ES-I3 (cell line): ENCODE measurements at regions not wholly inside any gene's neighbourhood (a gene's known extent, or its start where the extent isn't known, plus 50 kb on each side); places are given as distances from the start of the nearest gene placed in this dataset.
"Not testable (repeated sequence)": the region's sequence is repeated elsewhere in the genome, so short reads cannot be mapped to it uniquely, and the experiment has no call there.

Source experiments
- H3K36me3 ChIP-seq: 2 replicates; pipeline ENCODE4 v1.6.1; 2013; ENCODE audit warnings: mild to moderate bottlenecking, low read length, control low read depth, moderate library complexity; ENCODE audit not compliant: insufficient read depth
- H3K4me1 ChIP-seq: 2 replicates; pipeline ENCODE4 v1.6.1; 2013; ENCODE audit warnings: mild to moderate bottlenecking, control low read depth, low read length; ENCODE audit not compliant: insufficient read depth
- H3K9ac ChIP-seq: 2 replicates; pipeline ENCODE4 v1.6.1; 2013; ENCODE audit warnings: low read depth, mild to moderate bottlenecking, low read length, moderate library complexity
- H3K9me3 ChIP-seq: 2 replicates; pipeline ENCODE4 v1.6.1; 2013; ENCODE audit warnings: mild to moderate bottlenecking, low read length, moderate library complexity; ENCODE audit not compliant: control insufficient read depth, insufficient read depth

DNA sequence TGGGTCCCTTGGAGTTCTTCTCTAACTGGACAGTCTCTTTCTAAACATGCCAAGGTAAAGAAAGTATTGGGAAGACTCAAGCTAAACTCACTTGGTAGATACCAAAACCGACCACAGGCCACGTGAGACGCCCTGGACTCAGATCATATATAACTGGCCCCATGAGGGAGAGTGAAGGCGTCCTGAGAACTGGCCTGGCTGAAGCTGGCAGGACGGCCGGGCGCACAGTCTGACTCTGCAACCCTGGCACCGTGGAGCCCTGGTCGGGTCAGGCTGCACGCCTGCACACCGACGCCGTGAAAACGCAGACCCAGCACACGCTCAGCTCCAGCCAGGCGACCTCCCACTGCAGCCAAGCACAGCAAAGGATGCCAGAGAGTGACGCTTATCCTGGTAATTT lies 122.5 kb upstream of the SPACA7 start:
- no peaks in the 10 kb centered on the region for H3K36me3 ChIP-seq
- no peaks in the 10 kb centered on the region for H3K9me3 ChIP-seq
- no peaks in the 10 kb centered on the region for H3K4me1 ChIP-seq
- no peak overlapping the region for H3K9ac ChIP-seq

DNA sequence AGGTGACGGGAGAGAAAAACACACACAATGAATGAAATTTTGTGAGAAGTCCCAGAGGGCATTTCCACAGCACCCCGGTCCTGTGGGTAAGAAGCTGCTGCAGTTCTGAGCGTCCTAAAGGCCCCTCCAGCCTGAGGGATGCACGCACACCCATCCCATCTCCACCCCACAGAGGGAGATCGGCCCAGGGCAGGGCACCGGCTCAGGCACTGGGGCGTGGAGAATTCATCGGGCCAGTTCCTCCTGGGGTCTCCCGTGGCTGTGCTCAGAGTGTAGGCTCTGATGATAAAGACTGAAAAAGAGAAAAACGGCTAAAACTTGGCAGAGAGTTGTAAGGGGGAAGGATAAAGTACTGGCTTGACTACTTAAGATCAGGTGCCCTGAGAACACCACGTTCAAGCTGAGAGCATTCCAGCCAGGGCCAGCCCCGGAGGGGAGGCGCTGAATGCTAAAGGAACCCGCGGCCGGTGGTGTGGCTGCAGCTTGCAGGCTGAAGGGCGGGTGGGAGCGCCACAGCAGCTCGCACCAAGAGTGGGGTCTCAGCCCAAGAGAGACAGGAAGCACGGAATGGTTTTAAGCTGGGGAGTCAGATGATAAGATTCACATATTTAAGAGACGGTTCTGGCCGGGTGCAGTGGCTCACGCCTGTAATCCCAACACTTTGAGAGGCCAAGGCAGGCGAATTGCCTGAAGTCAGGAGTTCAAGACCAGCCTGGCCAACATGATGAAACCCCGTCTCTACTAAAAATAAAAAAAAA lies 121.9 kb upstream of the SPACA7 start:
- no peaks in the 10 kb centered on the region for H3K4me1 ChIP-seq
- H3K9ac ChIP-seq, result no peak overlapping the region
- H3K36me3 ChIP-seq, result no peaks in the 10 kb centered on the region
- H3K9me3 ChIP-seq, result no peaks in the 10 kb centered on the region

DNA sequence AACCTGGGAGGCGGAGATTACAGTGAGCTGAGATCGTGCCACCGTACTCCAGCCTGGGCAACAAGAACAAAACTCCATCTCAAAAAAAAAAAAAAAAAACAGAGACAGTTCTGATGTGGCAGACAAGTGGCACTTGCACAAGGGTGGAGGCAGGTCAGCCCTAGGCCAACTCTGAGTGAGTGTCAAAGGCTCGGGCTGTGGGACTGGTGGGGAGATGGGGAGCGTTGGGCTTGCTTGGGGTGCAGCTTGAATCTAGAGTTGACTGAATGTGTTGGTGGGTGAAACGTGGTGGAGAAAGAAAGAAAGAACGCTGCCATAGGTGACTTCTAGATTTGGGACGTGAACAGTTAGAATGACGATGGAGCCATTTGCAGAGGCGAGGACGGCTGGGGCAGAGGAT lies 121.3 kb upstream of the SPACA7 start:
- no peaks in the 10 kb centered on the region for H3K9me3 ChIP-seq
- H3K36me3 ChIP-seq, result no peaks in the 10 kb centered on the region
- H3K4me1 ChIP-seq, result no peaks in the 10 kb centered on the region

DNA sequence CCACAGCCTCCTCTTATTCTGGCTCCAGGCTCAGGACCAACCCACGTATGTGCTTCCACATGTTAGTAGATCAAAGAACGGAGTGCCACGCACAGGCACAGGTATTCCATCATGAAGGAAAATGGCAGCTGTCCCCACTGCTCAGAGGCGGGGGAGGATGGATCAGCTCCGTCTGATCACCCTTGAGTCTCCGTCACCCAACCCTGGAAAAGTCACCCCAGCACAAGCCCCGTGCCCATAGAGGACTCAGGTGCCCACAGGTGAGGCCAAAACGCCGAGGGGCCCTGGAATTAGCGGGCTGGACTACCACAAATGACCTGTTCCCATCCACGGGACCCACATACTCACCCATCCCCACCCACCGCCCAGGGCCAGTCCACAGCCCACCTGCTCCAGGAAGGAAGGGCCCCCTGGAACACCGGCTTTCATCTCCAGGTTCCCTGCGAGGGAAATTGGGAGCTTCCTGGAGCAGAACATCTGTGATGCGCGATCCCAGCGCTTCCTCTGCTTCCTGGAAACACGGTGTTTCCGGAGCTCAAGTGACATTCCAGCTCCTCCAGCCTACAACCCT lies 120.5 kb upstream of the SPACA7 start:
- H3K36me3 ChIP-seq, result no peaks in the 10 kb centered on the region
- no peaks in the 10 kb centered on the region for H3K9me3 ChIP-seq
- no peak overlapping the region for H3K9ac ChIP-seq
- no peaks in the 10 kb centered on the region for H3K4me1 ChIP-seq

More for the DNA sequence above, 121.3 kb upstream of the SPACA7 start:
- H3K9ac ChIP-seq, result no peak overlapping the region

DNA sequence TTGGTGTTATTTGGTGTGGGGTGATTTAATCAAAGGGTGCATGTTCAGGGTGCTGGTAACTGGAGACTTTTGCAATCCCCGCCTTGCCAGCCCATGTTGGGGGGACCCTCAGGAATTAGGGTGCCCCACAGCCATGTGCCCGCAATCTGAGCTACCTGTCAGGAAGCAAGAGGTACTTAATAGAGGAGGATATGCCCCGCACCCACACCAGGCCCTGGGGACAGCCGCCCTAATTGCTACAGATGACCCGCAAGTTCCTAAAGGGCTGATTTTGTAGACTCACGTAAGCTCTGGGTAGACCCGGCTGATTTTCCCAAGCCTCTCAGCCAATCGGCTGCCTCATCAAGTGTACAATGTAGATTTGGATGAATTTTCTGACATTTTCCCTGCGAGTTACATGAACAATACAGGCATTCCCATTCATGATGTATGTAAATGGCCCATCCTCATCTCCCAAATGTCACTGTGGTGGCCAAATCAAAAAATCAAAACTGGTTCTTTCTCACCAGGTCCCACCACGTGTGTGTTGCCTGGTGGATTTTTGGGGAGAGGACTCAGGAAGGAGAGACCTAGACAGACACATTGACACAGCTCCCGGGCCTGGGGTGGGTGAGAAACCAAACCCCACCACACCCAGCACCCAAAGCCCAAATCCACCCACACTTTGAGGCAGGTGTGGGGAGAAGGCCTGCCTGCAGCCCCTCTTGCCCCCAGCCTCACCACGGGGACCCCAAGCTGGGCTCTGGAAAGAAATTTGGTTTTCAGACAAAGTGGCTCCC lies 119.2 kb upstream of the SPACA7 start:
- Histone ChIP-seq H3K9ac (no peak overlapping the region), H3K4me1 (no peaks in the 10 kb centered on the region), H3K9me3 (no peaks in the 10 kb centered on the region), H3K36me3 (no peaks in the 10 kb centered on the region)

DNA sequence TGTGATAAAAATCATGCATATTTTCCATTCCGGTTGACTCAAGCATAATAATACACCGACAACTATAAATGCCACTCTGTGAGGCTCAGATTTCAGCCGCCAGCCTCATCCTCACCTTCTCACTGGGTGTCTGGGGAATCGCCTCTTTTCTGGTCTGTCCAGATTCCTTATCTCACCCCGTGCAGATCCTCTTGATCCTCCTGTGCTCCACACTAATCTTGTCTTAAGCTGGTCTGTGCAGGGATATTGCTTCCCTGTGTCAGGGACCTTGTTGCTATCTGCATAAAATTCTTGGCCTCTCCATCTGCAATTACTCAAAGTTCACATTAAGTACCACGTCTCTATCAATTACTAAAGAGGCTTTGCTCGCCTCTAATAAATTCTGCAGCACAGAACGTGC lies 116.6 kb upstream of the SPACA7 start:
- Histone ChIP-seq H3K9ac (no peak overlapping the region), H3K9me3 (no peaks in the 10 kb centered on the region), H3K36me3 (no peaks in the 10 kb centered on the region), H3K4me1 (no peaks in the 10 kb centered on the region)

DNA sequence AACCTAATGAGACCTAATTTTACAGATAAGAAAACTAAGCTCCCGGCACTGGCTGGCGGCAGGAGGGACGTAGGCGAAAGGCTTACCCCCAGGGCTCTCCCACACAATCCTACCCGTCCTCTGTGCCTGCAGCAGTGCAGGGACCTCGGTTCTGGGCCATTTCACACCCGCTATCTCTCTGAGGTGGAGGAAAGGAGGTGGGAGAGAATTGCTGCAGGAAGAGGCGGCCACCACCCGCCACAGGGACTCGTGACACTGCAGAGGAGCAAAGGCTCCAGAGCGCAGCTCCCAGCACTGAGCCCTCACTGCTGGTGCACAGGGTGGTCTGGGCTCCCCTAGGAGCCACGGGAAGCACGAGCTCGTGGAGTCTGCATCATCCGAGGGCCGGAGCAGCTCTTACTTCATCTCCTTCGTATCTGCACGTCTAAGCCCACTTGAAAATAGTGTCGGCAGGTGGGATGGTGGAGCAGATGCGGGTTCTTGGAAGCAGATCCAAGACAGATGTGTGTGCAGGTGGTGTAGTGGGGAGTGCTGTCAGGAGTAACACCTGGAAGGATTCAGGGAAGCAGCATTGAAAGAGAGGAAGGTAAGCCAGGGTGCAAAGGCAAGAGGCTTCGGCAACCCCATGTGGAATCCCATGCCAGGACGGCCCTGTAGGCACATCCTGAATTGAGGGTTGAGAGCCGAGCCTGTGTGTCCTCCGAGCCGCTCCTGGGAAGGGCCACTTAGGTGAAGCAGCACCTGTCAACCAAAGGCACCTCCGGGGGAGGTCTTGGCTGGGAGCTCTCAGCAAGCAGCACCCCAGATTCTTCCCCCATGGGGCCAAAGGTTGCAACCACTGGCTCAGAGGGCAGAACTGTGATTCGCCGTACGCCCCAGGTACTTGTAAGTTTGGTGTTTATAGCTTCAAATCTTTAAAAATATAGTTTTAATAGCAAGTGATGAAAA lies 115.8 kb upstream of the SPACA7 start:
- Histone ChIP-seq H3K9me3 (no peaks in the 10 kb centered on the region), H3K9ac (no peak overlapping the region), H3K36me3 (no peaks in the 10 kb centered on the region), H3K4me1 (no peaks in the 10 kb centered on the region)

DNA sequence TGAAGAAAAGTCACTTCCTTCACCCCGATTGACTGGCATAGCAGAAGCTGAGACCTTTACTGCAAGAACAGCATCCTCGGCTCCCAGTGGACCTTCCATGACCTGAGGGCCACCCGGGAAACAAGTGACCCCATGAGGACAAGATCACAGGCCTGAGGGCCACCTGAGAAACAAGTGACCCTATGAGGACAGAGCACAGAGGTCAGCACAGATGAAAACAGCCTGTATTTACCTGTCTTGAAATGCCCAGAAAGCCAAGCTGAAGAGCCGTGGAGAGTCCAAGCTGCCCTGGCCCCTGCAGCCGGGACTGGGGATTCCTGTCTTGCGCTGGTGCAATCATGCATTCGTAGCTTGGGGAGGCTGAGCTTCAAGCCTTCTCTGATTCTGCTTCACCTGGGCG lies 114.2 kb upstream of the SPACA7 start:
- H3K36me3 ChIP-seq, result no peaks in the 10 kb centered on the region
- no peak overlapping the region for H3K9ac ChIP-seq
- no peaks in the 10 kb centered on the region for H3K9me3 ChIP-seq
- no peaks in the 10 kb centered on the region for H3K4me1 ChIP-seq

DNA sequence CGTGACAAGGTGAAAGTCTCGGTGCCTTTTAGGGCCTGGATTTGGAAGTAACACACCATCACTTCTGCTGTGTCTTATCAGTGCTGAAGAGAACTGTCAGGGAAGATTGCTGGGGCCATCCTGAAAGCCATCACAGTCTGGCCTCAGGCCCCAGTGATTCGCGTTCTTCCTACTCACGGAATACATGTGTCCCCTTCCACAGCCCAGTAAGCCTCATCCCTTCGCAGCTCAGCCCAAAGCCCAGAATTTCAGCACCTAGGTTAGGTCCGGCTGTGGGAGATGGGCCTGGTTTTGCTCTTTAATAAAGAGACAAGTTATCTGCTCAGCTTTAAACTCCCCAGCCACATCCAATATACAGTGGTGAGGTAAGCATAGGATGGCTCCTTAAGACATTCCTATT lies 113.0 kb upstream of the SPACA7 start:
- H3K9me3 ChIP-seq, result no peaks in the 10 kb centered on the region
- no peaks in the 10 kb centered on the region for H3K36me3 ChIP-seq
- H3K9ac ChIP-seq, result no peak overlapping the region
- no peaks in the 10 kb centered on the region for H3K4me1 ChIP-seq

DNA sequence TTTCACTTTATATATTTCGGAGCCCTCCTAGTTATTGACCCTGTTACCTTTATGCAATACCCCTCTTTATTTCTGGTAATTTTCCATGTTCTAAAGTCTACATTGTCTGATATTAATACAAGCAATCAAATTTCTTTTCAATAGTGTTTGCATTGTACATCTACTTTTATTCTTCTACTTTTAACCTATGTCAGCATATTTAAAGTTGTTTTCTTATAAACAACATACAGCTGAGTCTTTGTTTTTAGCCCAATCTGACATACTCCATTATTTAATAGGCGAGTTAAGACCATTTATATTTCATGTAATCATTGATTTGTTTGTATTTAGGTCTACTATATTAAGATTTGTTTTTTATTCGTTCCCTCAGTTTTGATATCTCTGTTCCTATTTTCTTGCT lies 108.5 kb upstream of the SPACA7 start:
- Histone ChIP-seq H3K9me3 (0 out of 2 replicates have a peak, but pooled peaks cover 3% of the 10 kb centered on the region), H3K9ac (no peak overlapping the region), H3K36me3 (no peaks in the 10 kb centered on the region), H3K4me1 (no peaks in the 10 kb centered on the region)

DNA sequence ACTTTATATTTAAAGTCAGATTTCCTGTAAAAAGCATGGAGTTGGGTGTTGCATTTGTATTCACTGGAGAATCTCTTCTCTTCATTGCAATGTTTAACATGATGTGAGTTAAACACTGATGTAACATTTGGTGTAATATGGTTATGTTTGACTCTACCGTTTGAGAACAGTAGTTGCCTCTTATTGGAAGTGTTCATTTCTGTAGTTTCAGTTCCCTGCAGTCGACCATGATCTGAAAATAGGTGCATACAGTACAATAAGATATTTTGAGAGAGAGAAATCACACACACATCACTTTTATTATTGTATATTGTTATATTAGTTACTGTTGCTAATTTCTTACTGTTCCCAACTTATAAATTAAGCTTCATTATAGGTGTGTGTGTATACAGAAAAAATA lies 105.2 kb upstream of the SPACA7 start:
- Histone ChIP-seq H3K36me3 (no peaks in the 10 kb centered on the region), H3K4me1 (no peaks in the 10 kb centered on the region), H3K9ac (no peak overlapping the region), H3K9me3 (0 out of 2 replicates have a peak, but pooled peaks cover 3% of the 10 kb centered on the region)

DNA sequence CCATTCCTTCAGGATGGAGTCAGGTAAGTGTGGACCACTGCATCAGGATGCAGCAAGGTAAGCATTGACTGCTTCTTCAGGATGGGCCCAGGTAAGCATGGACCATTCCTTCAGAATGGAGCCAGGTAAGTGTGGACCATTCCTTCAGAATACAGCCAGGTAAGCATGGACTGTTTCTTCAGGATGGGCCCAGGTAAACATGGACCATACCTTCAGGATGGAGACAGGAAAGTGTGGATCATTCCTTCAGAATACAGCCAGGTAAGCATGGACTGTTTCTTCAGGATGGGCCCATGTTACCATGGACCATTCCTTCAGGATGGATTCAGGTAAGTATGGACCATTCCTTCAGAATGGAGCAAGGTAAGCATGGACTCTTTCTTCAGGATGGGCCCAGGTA lies 89.4 kb upstream of the SPACA7 start:
- not testable (repeated sequence) for H3K4me1 ChIP-seq, H3K9ac ChIP-seq, H3K36me3 ChIP-seq, H3K9me3 ChIP-seq

DNA sequence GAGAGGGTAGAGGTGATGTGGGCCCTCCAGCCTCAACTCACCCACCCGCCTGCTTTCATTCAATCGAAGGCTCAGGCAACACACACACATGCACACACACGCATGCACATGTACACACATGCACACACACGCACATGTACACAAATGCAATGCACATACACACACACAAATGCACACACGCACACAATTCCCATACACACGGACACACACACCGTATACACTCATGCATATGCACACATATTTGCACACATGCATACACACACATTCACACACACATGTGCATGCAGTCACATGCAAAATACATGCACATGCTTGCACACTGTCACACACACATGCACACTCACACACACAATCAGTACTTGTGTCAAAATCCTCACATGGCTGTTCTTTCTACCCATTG lies 55.9 kb upstream of the SPACA7 start:
- Histone ChIP-seq H3K36me3 (no peaks in the 10 kb centered on the region), H3K9ac (no peak overlapping the region), H3K4me1 (no peaks in the 10 kb centered on the region), H3K9me3 (no peaks in the 10 kb centered on the region)

DNA sequence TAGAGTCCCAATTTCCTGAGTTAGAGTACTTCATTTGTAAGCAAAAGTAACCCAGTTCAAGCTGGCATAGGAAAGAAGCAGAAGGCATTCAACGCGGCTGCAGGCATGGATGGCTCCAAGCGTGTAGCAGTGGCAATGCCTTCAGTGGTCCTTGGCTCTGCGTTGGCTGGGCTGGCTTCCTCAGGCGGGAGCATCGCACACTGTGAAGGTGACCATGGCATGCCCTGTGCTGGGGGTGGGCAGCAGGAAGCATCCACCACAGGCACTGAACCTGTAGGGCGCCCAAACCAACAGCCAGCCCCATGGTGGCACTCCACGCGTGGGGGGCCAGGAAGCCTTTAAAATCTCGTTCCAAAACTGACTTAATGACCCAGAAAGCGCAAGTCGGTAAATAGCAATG lies 53.6 kb upstream of the SPACA7 start:
- H3K4me1 ChIP-seq, result no peaks in the 10 kb centered on the region
- no peaks in the 10 kb centered on the region for H3K36me3 ChIP-seq
- H3K9ac ChIP-seq, result no peak overlapping the region
- no peaks in the 10 kb centered on the region for H3K9me3 ChIP-seq
